ENCODE measurements at regions not wholly inside any gene's neighbourhood (a gene's known extent, or its start where the extent isn't known, plus 50 kb on each side); places are given as distances from the start of the nearest gene placed in this dataset.

GRCh38 chr12:115485967-115486366 is 791.5 kb downstream of the MED13L start:
- no peak for DNase-seq
- WGBS, 2 donors: 72 to 79% methylated on average over 6 of the region's 6 CpGs
- peaks cover 0 to 17% (median 0%) of the 10 kb centered on the region in 5 donors for H3K4me1 ChIP-seq (ENCODE audit: control insufficient read depth in 5 of 5, insufficient read depth in 5 of 5, low read length in 5 of 5)

GRCh38 chr12:115485503-115485902 is 792.0 kb downstream of the MED13L start:
- TF ChIP-seq, protein P1, sequence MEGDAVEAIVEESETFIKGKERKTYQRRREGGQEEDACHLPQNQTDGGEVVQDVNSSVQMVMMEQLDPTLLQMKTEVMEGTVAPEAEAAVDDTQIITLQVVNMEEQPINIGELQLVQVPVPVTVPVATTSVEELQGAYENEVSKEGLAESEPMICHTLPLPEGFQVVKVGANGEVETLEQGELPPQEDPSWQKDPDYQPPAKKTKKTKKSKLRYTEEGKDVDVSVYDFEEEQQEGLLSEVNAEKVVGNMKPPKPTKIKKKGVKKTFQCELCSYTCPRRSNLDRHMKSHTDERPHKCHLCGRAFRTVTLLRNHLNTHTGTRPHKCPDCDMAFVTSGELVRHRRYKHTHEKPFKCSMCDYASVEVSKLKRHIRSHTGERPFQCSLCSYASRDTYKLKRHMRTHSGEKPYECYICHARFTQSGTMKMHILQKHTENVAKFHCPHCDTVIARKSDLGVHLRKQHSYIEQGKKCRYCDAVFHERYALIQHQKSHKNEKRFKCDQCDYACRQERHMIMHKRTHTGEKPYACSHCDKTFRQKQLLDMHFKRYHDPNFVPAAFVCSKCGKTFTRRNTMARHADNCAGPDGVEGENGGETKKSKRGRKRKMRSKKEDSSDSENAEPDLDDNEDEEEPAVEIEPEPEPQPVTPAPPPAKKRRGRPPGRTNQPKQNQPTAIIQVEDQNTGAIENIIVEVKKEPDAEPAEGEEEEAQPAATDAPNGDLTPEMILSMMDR (IDR thresholded peaks at IDR 0.05; ENCODE audit: control extremely low read depth, extremely low read depth): no peak
- no peaks in the 10 kb centered on the region for H3K36me3 ChIP-seq (ENCODE audit: control insufficient read depth in 4 of 4, insufficient read depth in 4 of 4, low read length in 4 of 4)
- H3K9me3 ChIP-seq (ENCODE audit: control insufficient read depth in 4 of 4, insufficient read depth in 3 of 4, low read length in 3 of 4): no peaks in the 10 kb centered on the region
- no peak overlapping the region for H3K9ac ChIP-seq (ENCODE audit: insufficient read depth in 1 of 2, low read length in 2 of 2)
- 89 to 91% methylated on average over 2 of the region's 2 CpGs for WGBS, 2 donors
- H3K27me3 ChIP-seq (ENCODE audit: control insufficient read depth in 3 of 3, insufficient read depth in 3 of 3, low read length in 2 of 3): no peaks in the 10 kb centered on the region
- no peak for ATAC-seq (ENCODE audit: insufficient read depth, low FRiP score)
- peaks cover 0 to 17% (median 0%) of the 10 kb centered on the region in 5 donors for H3K4me1 ChIP-seq (ENCODE audit: control insufficient read depth in 5 of 5, insufficient read depth in 5 of 5, low read length in 5 of 5)
- H3K27ac ChIP-seq (ENCODE audit: low read depth in 1 of 2, low read length in 1 of 2): no peak overlapping the region
- no peak for DNase-seq
- H3K4me3 ChIP-seq: no peak overlapping the region

More at GRCh38 chr12:115485967-115486366, 791.5 kb downstream of the MED13L start:
- Histone ChIP-seq H3K27ac (ENCODE audit: low read depth in 1 of 2, low read length in 1 of 2) (no peak overlapping the region), H3K4me3 (no peak overlapping the region), H3K36me3 (ENCODE audit: control insufficient read depth in 4 of 4, insufficient read depth in 4 of 4, low read length in 4 of 4) (no peaks in the 10 kb centered on the region), H3K27me3 (ENCODE audit: control insufficient read depth in 3 of 3, insufficient read depth in 3 of 3, low read length in 2 of 3) (no peaks in the 10 kb centered on the region), H3K9me3 (ENCODE audit: control insufficient read depth in 4 of 4, insufficient read depth in 3 of 4, low read length in 3 of 4) (no peaks in the 10 kb centered on the region), H3K9ac (ENCODE audit: insufficient read depth in 1 of 2, low read length in 2 of 2) (no peak overlapping the region)
- TF ChIP-seq, protein P1 (IDR thresholded peaks at IDR 0.05; ENCODE audit: control extremely low read depth, extremely low read depth): no peak
- no peak for ATAC-seq (ENCODE audit: insufficient read depth, low FRiP score)

DNA sequence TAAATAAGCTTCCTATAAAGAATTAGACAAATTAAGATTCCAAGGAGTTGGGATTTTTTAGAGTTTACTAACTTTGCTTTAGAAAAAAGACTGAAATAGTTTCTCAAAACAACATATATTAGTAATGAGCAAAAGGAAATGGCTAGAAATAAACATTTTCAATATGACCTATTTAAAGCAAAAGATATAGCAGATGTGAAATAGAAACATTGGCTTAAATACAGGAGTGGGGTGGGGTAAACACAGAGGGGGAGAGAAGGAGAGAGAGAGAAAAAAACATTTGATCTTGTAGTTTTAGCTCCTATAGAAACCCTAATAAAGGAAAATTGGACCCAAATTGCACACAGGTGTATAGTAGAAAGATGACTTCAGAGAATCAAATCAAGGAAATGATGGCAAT is 794.5 kb downstream of the MED13L start:
- Histone ChIP-seq H3K27me3 (ENCODE audit: control insufficient read depth in 3 of 3, insufficient read depth in 3 of 3, low read length in 2 of 3) (no peaks in the 10 kb centered on the region), H3K4me1 (ENCODE audit: control insufficient read depth in 5 of 5, insufficient read depth in 5 of 5, low read length in 5 of 5) (peaks cover 0 to 17% (median 0%) of the 10 kb centered on the region in 5 donors), H3K27ac (ENCODE audit: low read depth in 1 of 2, low read length in 1 of 2) (no peak overlapping the region), H3K9ac (ENCODE audit: insufficient read depth in 1 of 2, low read length in 2 of 2) (no peak overlapping the region), H3K36me3 (ENCODE audit: control insufficient read depth in 4 of 4, insufficient read depth in 4 of 4, low read length in 4 of 4) (no peaks in the 10 kb centered on the region), H3K9me3 (ENCODE audit: control insufficient read depth in 4 of 4, insufficient read depth in 3 of 4, low read length in 3 of 4) (no peaks in the 10 kb centered on the region), H3K4me3 (no peak overlapping the region)
- ATAC-seq (ENCODE audit: insufficient read depth, low FRiP score): no peak
- peak in 2 of 3 donors; percentile 60 to 84 for DNase-seq
- TF ChIP-seq, protein P1 (IDR thresholded peaks at IDR 0.05; ENCODE audit: control extremely low read depth, extremely low read depth): no peak

GRCh38 chr12:115481141-115481540 is 796.4 kb downstream of the MED13L start:
- TF ChIP-seq, protein P1 (IDR thresholded peaks at IDR 0.05; ENCODE audit: control extremely low read depth, extremely low read depth): no peak
- ATAC-seq (ENCODE audit: insufficient read depth, low FRiP score) (no peak), DNase-seq (no peak)
- Histone ChIP-seq H3K36me3 (ENCODE audit: control insufficient read depth in 4 of 4, insufficient read depth in 4 of 4, low read length in 4 of 4) (no peaks in the 10 kb centered on the region), H3K9me3 (ENCODE audit: control insufficient read depth in 4 of 4, insufficient read depth in 3 of 4, low read length in 3 of 4) (no peaks in the 10 kb centered on the region), H3K27ac (ENCODE audit: low read depth in 1 of 2, low read length in 1 of 2) (no peak overlapping the region), H3K27me3 (ENCODE audit: control insufficient read depth in 3 of 3, insufficient read depth in 3 of 3, low read length in 2 of 3) (no peaks in the 10 kb centered on the region), H3K4me1 (ENCODE audit: control insufficient read depth in 5 of 5, insufficient read depth in 5 of 5, low read length in 5 of 5) (peaks cover 0 to 17% (median 0%) of the 10 kb centered on the region in 5 donors), H3K4me3 (no peak overlapping the region), H3K9ac (ENCODE audit: insufficient read depth in 1 of 2, low read length in 2 of 2) (no peak overlapping the region)
- WGBS, 2 donors: 86 to 90% methylated on average over 2 of the region's 2 CpGs
